GM23338 (cell line): ENCODE measurements at regions not wholly inside any gene's neighbourhood (a gene's known extent, or its start where the extent isn't known, plus 50 kb on each side); places are given as distances from the start of the nearest gene placed in this dataset.

ENCODE experiments used
- EZH2 ChIP-seq: fragments of 200-600 bp; sonication (generic); IDR thresholded peaks from one replicate; pipeline ENCODE4 v1.8.0; 2017; ENCODE audit warnings: antibody characterized with exemption, mild to moderate bottlenecking, low read depth; ENCODE audit not compliant: unreplicated experiment
- EZH2phosphoT487 ChIP-seq: fragments of 200-600 bp; sonication (generic); IDR thresholded peaks from one replicate; pipeline ENCODE4 v1.8.1; 2018; ENCODE audit warnings: antibody characterized with exemption; ENCODE audit not compliant: unreplicated experiment
- POLR2AphosphoS5 ChIP-seq: IDR thresholded peaks from 2 replicates; pipeline ENCODE4 v1.6.1; 2016; ENCODE audit warnings: antibody characterized with exemption, low read depth
- REST ChIP-seq: IDR thresholded peaks from one replicate; pipeline ENCODE4 v1.6.1; 2018; ENCODE audit warnings: antibody characterized with exemption; ENCODE audit not compliant: unreplicated experiment
- TF ChIP-seq, protein P1 (sequence below), 2 experiments: fragments of 200-600 bp in 1 of 2; sonication (generic) in 1 of 2; conservative IDR thresholded peaks; 2 replicates each; pipeline versions ENCODE4 v1.5.1 to v1.6.1; 2016 to 2017; ENCODE audit warnings: antibody characterized with exemption in 2 of 2, low read depth in 2 of 2, mild to moderate bottlenecking in 2 of 2, moderate library complexity in 1 of 2

DNA sequence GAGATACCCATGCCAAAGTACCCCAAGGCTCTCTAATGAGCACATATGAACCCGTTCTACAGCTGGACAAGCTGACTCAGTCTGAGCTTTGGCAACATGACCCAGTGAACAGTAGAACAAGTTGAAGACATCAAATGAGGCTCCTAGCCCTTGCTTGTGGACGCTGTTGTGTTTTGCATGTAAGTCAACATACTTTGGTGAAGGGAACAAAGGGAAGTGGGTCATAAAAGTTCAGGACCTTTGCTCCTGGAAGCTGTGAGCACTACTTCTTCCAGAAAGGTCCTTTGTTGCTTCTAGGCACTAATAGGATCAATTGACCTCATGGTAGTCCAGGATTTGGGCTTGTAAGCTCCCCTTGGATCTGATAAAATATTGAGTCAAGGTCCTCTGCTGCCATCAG lies 613.5 kb upstream of the TBX3 start:
- TF ChIP-seq, protein P1, sequence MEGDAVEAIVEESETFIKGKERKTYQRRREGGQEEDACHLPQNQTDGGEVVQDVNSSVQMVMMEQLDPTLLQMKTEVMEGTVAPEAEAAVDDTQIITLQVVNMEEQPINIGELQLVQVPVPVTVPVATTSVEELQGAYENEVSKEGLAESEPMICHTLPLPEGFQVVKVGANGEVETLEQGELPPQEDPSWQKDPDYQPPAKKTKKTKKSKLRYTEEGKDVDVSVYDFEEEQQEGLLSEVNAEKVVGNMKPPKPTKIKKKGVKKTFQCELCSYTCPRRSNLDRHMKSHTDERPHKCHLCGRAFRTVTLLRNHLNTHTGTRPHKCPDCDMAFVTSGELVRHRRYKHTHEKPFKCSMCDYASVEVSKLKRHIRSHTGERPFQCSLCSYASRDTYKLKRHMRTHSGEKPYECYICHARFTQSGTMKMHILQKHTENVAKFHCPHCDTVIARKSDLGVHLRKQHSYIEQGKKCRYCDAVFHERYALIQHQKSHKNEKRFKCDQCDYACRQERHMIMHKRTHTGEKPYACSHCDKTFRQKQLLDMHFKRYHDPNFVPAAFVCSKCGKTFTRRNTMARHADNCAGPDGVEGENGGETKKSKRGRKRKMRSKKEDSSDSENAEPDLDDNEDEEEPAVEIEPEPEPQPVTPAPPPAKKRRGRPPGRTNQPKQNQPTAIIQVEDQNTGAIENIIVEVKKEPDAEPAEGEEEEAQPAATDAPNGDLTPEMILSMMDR (conservative IDR thresholded peaks at IDR 0.05; ENCODE audit: low read depth in 2 of 2): no peak
- TF ChIP-seq REST: no peak
- no peak for TF ChIP-seq POLR2AphosphoS5
- no peak for TF ChIP-seq EZH2
- no peak for TF ChIP-seq EZH2phosphoT487
